ENCODE measurements at regions not wholly inside any gene's neighbourhood (a gene's known extent, or its start where the extent isn't known, plus 50 kb on each side); places are given as distances from the start of the nearest gene placed in this dataset.

DNA sequence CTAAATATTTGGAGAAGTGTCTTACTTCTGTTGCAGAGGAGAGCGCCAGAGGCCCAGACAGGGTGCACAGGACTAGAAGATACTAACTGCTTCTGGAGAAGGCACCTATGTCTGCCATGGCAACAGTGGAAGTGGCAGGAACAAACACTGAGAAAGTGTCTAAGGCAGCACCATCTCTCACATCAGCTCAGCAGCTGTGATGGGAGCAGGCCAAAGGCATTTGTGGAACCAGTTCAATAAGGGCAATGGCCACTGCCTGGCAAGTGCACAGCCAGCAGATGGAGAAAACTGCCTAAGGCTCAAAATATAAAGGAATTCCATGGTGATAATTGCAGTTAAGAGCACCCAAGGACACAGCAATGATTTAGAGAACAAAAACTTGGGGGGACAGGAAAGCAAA is 563.0 kb upstream of the CCDC54 start:
- 67% methylated on average over 1 of the region's 1 CpG for WGBS, 2 donors
- intact Hi-C loops (cut with DNase I; ENCODE audit: low total_unique reads): no loop called here
- H3K4me3 ChIP-seq (ENCODE audit: low read depth, poor library complexity, severe bottlenecking): no peak overlapping the region
- DNase-seq (ENCODE audit: low spot score in 2 of 2): no peak
- TF ChIP-seq POLR2A (IDR thresholded peaks at IDR 0.05): no peak
- TF ChIP-seq, protein P1, sequence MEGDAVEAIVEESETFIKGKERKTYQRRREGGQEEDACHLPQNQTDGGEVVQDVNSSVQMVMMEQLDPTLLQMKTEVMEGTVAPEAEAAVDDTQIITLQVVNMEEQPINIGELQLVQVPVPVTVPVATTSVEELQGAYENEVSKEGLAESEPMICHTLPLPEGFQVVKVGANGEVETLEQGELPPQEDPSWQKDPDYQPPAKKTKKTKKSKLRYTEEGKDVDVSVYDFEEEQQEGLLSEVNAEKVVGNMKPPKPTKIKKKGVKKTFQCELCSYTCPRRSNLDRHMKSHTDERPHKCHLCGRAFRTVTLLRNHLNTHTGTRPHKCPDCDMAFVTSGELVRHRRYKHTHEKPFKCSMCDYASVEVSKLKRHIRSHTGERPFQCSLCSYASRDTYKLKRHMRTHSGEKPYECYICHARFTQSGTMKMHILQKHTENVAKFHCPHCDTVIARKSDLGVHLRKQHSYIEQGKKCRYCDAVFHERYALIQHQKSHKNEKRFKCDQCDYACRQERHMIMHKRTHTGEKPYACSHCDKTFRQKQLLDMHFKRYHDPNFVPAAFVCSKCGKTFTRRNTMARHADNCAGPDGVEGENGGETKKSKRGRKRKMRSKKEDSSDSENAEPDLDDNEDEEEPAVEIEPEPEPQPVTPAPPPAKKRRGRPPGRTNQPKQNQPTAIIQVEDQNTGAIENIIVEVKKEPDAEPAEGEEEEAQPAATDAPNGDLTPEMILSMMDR (IDR thresholded peaks at IDR 0.05): no peak

DNA sequence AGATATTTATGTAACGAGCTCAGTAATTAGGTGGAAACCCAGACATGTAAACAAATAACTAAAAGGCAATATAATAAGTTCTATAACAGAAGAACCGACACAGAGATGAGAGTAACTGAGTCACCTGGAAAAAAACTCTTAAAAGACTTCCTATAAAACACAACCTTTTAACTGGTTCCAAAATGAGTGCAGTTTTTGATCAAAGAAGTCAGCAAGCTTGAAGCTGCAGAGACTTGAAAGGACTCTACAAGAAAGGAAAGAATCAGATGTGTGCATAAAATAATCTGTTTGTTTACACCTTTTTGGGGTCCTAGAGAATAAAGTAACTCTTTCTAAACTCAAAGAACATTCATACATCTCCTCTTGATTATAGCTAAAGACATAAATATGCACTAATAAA is 560.4 kb upstream of the CCDC54 start:
- intact Hi-C loops (cut with DNase I; ENCODE audit: low total_unique reads): no loop called here
- no peak for DNase-seq (ENCODE audit: low spot score in 2 of 2)
- TF ChIP-seq, protein P1 (IDR thresholded peaks at IDR 0.05): no peak
- TF ChIP-seq POLR2A (IDR thresholded peaks at IDR 0.05): no peak
- no peak overlapping the region for H3K4me3 ChIP-seq (ENCODE audit: low read depth, poor library complexity, severe bottlenecking)
- WGBS, 2 donors: 65 to 73% methylated on average over 2 of the region's 2 CpGs

DNA sequence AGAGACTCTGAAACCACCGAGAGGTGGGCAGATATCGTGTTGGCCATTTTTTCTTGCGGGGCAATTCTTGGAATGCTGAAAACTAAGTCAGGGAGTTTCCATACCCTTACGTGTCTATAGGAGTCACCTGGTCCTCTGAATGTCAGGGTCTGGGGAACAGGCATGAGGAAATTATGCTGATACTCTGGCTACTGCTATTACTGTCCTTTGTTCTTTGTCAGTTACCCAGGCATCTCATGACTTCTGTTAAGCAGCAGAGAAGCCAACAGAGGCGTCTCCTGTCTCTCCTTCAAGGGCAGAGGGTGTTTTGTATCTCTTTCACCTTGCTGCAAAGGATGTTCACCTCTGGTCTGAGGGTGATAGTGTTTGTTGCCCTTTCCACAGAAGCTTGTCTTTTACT is 559.5 kb upstream of the CCDC54 start:
- intact Hi-C loops (cut with DNase I; ENCODE audit: low total_unique reads): no loop called here
- TF ChIP-seq POLR2A (IDR thresholded peaks at IDR 0.05): no peak
- TF ChIP-seq, protein P1 (IDR thresholded peaks at IDR 0.05): no peak
- 62 to 66% methylated on average over 5 of the region's 5 CpGs for WGBS, 2 donors
- DNase-seq (ENCODE audit: low spot score in 2 of 2): no peak
- H3K4me3 ChIP-seq (ENCODE audit: low read depth, poor library complexity, severe bottlenecking): no peak overlapping the region

DNA sequence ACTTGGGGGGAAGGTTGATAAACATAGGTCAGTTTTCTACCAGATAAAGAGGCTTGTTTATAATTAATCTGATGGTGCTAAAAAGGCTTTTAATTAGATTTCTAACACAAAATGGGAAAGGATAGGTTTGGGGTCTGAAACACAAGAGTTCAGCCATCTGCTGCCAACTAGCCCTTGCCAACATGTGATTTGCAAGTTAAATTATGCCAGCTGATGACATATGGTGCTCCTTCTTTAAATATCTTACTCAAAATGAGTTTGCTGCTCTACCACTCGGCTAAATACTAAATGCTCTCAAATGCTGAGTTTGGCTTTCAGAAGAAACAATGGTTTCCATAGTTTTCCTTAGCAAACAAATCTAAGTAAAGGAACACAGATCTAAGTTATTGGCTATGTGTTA is 557.8 kb upstream of the CCDC54 start:
- no peak overlapping the region for H3K4me3 ChIP-seq (ENCODE audit: low read depth, poor library complexity, severe bottlenecking)
- intact Hi-C loops (cut with DNase I; ENCODE audit: low total_unique reads): no loop called here
- TF ChIP-seq, protein P1 (IDR thresholded peaks at IDR 0.05): no peak
- TF ChIP-seq POLR2A (IDR thresholded peaks at IDR 0.05): no peak
- DNase-seq (ENCODE audit: low spot score in 2 of 2): no peak
- WGBS, 2 donors: 77 to 84% methylated on average over 1 of the region's 1 CpG

DNA sequence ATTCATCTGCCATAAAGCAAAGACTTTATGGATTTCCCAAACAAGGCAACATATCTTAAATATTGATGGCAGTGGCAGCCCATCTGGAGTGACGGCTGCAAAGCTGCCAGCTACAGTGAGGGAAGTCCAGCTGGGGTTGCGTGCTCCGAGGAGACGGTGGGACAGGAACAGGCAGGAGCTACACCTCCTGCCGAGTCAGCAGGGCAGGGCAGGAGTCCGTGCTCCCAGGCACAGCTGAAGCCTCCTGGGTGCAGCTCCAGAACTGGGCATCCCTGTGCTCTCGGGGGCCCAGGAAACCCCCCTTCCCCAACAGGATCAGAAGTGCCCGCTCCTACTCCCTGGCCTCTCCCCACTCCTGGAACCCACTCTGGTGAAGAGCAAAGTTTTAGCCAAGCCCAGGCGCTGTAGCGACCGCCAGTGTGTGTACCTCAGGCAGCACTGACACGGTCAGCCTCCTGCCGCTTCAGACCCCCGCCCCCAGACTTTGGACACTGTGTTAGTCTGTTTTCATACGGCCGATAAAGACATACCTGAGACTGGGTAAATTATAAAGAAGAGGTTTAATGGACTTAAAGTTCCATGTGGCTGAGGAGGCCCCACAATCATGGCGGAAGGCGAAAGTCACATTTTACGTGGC is 556.4 kb upstream of the CCDC54 start:
- 94% methylated on average over 15 to 19 of the region's 19 CpGs for WGBS, 2 donors
- no peak for TF ChIP-seq POLR2A (IDR thresholded peaks at IDR 0.05)
- TF ChIP-seq, protein P1 (IDR thresholded peaks at IDR 0.05): no peak
- no peak overlapping the region for H3K4me3 ChIP-seq (ENCODE audit: low read depth, poor library complexity, severe bottlenecking)
- intact Hi-C loops (cut with DNase I; ENCODE audit: low total_unique reads): no loop called here
- DNase-seq (ENCODE audit: low spot score in 2 of 2): no peak

DNA sequence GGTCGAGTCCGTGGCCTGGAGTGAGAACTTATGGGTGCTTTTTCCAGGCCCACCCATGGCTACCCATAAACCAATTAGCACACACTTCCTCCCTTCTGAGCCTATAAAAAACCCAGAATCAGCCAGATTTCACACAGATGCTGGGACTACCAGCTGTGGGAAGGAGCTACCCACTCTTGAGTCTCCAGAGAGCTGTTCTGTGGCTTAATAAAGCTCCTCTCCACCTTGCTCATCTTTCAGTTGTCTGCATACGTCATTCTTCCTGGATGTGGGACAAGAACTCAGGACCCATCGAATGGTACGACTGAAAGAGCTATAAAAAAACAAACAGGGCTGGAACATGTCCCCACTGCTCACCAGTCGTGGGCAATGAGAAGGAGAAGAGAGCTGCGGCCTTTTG is 555.4 kb upstream of the CCDC54 start:
- no peak for DNase-seq (ENCODE audit: low spot score in 2 of 2)
- intact Hi-C loops (cut with DNase I; ENCODE audit: low total_unique reads): no loop called here
- TF ChIP-seq POLR2A (IDR thresholded peaks at IDR 0.05): no peak
- WGBS, 2 donors: 88 to 89% methylated on average over 7 of the region's 7 CpGs
- no peak overlapping the region for H3K4me3 ChIP-seq (ENCODE audit: low read depth, poor library complexity, severe bottlenecking)
